ENCODE measurements at regions not wholly inside any gene's neighbourhood (a gene's known extent, or its start where the extent isn't known, plus 50 kb on each side); places are given as distances from the start of the nearest gene placed in this dataset.
"Not testable (repeated sequence)": the region's sequence is repeated elsewhere in the genome, so short reads cannot be mapped to it uniquely, and the experiment has no call there.

DNA sequence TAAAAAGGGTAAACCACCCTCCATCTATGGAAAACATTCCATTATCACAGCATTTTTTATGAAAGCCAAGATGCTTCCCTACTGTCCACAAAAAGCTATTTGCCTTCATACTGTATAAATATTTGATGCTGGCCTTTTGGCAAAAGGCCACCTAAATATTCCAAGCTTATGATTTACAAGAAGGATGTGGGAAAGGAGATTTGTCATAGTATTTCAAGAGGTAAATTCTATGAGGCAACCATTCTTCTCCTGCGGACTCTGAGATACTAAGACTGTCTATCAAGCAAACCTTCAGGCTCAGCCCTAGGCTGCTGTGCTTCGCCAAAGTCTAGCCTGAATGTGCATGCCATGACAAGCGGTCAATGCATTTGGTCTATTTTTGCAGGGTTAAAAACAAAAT lies 807.1 kb upstream of the AMELY start:
- Histone ChIP-seq H3K27ac (no peak overlapping the region), H3K9me3 (no peaks in the 10 kb centered on the region), H3K4me1 (peaks cover 0 to 12% (median 0%) of the 10 kb centered on the region in 3 donors), H3K36me3 (no peaks in the 10 kb centered on the region), H3K4me3 (no peak overlapping the region), H3K27me3 (no peaks in the 10 kb centered on the region)
- WGBS, 2 donors (ENCODE audit: low coverage in 1 of 2), result 58% methylated on average over 3 of the region's 3 CpGs; no CpG with 5 or more reads in 1 of the 2 donors
- ATAC-seq, result no peak
- no peak for TF ChIP-seq POLR2AphosphoS5 (IDR thresholded peaks at IDR 0.05)
- TF ChIP-seq EP300 (IDR thresholded peaks at IDR 0.05), result no peak
- TF ChIP-seq CTCF (IDR thresholded peaks at IDR 0.05), result no peak
- no peak for TF ChIP-seq POLR2A (IDR thresholded peaks at IDR 0.05)

DNA sequence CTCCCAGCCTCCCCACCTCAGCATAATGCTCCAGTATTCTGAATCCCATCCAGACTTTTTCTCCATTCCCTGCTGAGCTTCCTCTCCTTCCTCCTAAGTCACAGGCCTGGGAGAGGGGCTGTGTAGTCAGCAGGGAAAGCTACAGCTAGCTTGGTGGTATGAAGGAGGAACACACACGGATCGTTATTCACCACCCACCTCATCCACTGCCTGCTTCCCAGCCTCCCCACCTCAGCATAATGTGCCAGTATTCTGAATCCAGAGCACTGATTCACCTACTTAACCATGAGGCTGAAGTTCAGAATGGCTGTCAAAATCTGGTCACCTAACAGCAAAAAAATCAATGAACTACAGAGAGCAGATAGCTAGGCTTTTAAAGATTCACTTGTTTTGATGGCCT lies 806.6 kb upstream of the AMELY start:
- Histone ChIP-seq H3K27me3 (no peaks in the 10 kb centered on the region), H3K27ac (no peak overlapping the region), H3K4me3 (no peak overlapping the region), H3K36me3 (no peaks in the 10 kb centered on the region), H3K4me1 (peaks cover 0 to 12% (median 0%) of the 10 kb centered on the region in 3 donors), H3K9me3 (no peaks in the 10 kb centered on the region)
- ATAC-seq, result no peak
- WGBS, 2 donors (ENCODE audit: low coverage in 1 of 2), result 47% methylated on average over 2 of the region's 2 CpGs; no CpG with 5 or more reads in 1 of the 2 donors
- TF ChIP-seq POLR2AphosphoS5 (IDR thresholded peaks at IDR 0.05) (no peak), EP300 (IDR thresholded peaks at IDR 0.05) (no peak), POLR2A (IDR thresholded peaks at IDR 0.05) (no peak), CTCF (IDR thresholded peaks at IDR 0.05) (no peak)

GRCh38 chrY:7714426-7714825 lies 802.9 kb upstream of the AMELY start:
- no peaks in the 10 kb centered on the region for H3K36me3 ChIP-seq
- no peaks in the 10 kb centered on the region for H3K9me3 ChIP-seq
- 8% methylated on average over 2 of the region's 2 CpGs; no CpG with 5 or more reads in 1 of the 2 donors for WGBS, 2 donors (ENCODE audit: low coverage in 1 of 2)
- no peak overlapping the region for H3K27ac ChIP-seq
- no peak for TF ChIP-seq POLR2A (IDR thresholded peaks at IDR 0.05)
- no peak for TF ChIP-seq POLR2AphosphoS5 (IDR thresholded peaks at IDR 0.05)
- no peak for TF ChIP-seq EP300 (IDR thresholded peaks at IDR 0.05)
- TF ChIP-seq CTCF (IDR thresholded peaks at IDR 0.05), result no peak
- no peak overlapping the region for H3K4me3 ChIP-seq
- peaks cover 0 to 10% (median 0%) of the 10 kb centered on the region in 3 donors for H3K4me1 ChIP-seq
- no peak for ATAC-seq
- H3K27me3 ChIP-seq, result no peaks in the 10 kb centered on the region

DNA sequence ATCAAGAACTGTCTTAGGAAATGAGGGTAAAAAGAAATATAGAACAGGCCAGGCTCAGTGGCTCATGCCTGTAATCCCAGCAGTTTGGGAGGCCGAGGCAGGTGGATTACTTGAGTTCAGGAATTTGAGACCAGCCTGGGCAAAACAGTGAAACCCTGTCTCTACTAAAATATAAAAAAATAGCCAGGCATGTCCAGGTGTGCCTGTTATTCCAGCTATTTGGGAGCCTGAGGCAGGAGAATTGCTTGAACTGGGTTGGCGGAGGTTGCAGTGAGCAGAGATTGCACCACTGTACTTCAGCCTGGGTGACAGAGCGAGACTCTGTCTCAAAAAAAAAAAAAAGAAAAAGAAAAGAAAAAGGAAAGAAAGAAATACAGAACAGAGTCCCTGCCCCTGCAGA lies 802.2 kb upstream of the AMELY start:
- not testable (repeated sequence) for H3K36me3 ChIP-seq, ATAC-seq, H3K27me3 ChIP-seq, H3K4me3 ChIP-seq, H3K9me3 ChIP-seq, H3K4me1 ChIP-seq, H3K27ac ChIP-seq
- no CpG with 5 or more reads among the region's 3 CpGs for WGBS, 2 donors (ENCODE audit: low coverage in 1 of 2)

GRCh38 chrY:7712289-7712688 lies 800.7 kb upstream of the AMELY start:
- H3K9me3 ChIP-seq, result no peaks in the 10 kb centered on the region
- TF ChIP-seq CTCF (IDR thresholded peaks at IDR 0.05) (no peak), EP300 (IDR thresholded peaks at IDR 0.05) (no peak), POLR2AphosphoS5 (IDR thresholded peaks at IDR 0.05) (no peak), POLR2A (IDR thresholded peaks at IDR 0.05) (no peak)
- no peak for ATAC-seq
- no peaks in the 10 kb centered on the region for H3K4me1 ChIP-seq
- no peaks in the 10 kb centered on the region for H3K27me3 ChIP-seq
- no peaks in the 10 kb centered on the region for H3K36me3 ChIP-seq
- 34% methylated on average over 3 of the region's 3 CpGs; no CpG with 5 or more reads in 1 of the 2 donors for WGBS, 2 donors (ENCODE audit: low coverage in 1 of 2)
- no peak overlapping the region for H3K4me3 ChIP-seq
- H3K27ac ChIP-seq, result no peak overlapping the region

All from gastroesophageal sphincter (tissue), 4 donors.